T-helper 2 cell treated with Interferon-gamma antibody and Interleukin-4, amounts not matched to agents 5 μg/mL and 100 μg/mL, for 36 hours (primary cell): ENCODE measurements at regions not wholly inside any gene's neighbourhood (a gene's known extent, or its start where the extent isn't known, plus 50 kb on each side); places are given as distances from the start of the nearest gene placed in this dataset.
A peak's percentile ranks its signal among the peaks of the same experiment; 100 is the strongest.

Experiments used
- DNase-seq: peaks from one replicate; pipeline ENCODE4 v3.0.0; 2021; ENCODE audit warnings: low spot score
- H3K27ac Mint-ChIP-seq: one replicate; pipeline ENCODE4 v1.8.0; 2021; ENCODE audit warnings: mild to moderate bottlenecking, mixed read lengths
- H3K27me3 Mint-ChIP-seq: one replicate; pipeline ENCODE4 v1.8.0; 2021; ENCODE audit warnings: low read depth, mixed read lengths
- H3K36me3 Mint-ChIP-seq: one replicate; pipeline ENCODE4 v1.8.0; 2021; ENCODE audit warnings: low read depth, mixed read lengths
- H3K4me1 Mint-ChIP-seq: one replicate; pipeline ENCODE4 v1.8.0; 2021; ENCODE audit warnings: low read depth, mixed read lengths
- H3K4me3 Mint-ChIP-seq: one replicate; pipeline ENCODE4 v1.8.0; 2022; ENCODE audit warnings: mild to moderate bottlenecking, moderate library complexity, mixed read lengths
- H3K9me3 Mint-ChIP-seq: one replicate; pipeline ENCODE4 v1.8.0; 2021; ENCODE audit warnings: mixed read lengths

- no peaks in the 10 kb centered on the region for H3K27me3 Mint-ChIP-seq
- H3K4me3 Mint-ChIP-seq: no peak overlapping the region
- no peaks in the 10 kb centered on the region for H3K9me3 Mint-ChIP-seq
- H3K27ac Mint-ChIP-seq: no peak overlapping the region
- no peak for DNase-seq
- H3K4me1 Mint-ChIP-seq: no peaks in the 10 kb centered on the region
- no peaks in the 10 kb centered on the region for H3K36me3 Mint-ChIP-seq
Observed at GRCh38 chr2:107685421-107685986, 141.2 kb upstream of the RGPD4 start.

DNA sequence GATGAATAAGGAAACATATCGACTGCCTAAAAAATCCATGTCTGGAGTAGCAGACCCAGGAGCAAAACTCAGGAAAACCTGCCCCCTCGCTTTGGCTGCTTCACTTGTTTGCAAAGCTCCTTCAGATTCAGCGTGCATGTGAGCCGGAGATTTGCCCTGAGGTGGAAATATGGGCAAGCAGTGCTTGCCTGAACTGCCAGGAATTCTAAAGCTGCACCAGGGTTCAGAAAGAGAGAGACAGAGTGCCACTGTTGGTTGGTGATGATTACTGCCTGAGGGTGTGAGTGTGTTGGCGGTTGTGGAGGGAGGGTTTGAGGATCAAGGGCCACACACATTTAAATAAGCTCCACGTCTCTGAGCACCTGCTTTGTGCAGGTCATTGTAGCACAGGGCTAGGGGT lies 139.6 kb upstream of the RGPD4 start:
- Mint-ChIP-seq H3K27ac (no peak overlapping the region), H3K36me3 (no peaks in the 10 kb centered on the region), H3K4me1 (no peaks in the 10 kb centered on the region), H3K9me3 (no peaks in the 10 kb centered on the region), H3K4me3 (no peak overlapping the region), H3K27me3 (no peaks in the 10 kb centered on the region)
- no peak for DNase-seq

DNA sequence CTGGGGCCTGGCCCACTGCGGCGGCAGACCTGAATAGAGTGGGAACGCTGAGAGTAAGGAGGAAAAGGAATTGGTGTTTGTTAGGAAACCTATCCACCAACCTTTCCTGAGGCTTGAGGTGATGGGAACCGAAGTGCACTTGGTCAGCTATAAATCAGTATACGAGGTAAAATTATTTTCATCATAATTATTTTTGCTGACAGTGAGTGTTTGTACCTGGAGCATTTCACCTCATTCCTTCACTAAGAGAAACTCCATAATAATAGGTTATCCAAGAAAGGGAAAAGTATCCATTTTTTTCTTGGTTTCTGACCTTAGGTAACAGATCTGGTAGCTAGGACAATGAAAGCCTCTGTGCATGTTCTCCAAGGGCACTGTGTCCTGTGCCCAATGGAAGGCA lies 138.6 kb upstream of the RGPD4 start:
- Mint-ChIP-seq H3K36me3 (no peaks in the 10 kb centered on the region), H3K27me3 (no peaks in the 10 kb centered on the region), H3K9me3 (no peaks in the 10 kb centered on the region), H3K4me3 (no peak overlapping the region), H3K27ac (no peak overlapping the region), H3K4me1 (no peaks in the 10 kb centered on the region)
- DNase-seq: no peak

DNA sequence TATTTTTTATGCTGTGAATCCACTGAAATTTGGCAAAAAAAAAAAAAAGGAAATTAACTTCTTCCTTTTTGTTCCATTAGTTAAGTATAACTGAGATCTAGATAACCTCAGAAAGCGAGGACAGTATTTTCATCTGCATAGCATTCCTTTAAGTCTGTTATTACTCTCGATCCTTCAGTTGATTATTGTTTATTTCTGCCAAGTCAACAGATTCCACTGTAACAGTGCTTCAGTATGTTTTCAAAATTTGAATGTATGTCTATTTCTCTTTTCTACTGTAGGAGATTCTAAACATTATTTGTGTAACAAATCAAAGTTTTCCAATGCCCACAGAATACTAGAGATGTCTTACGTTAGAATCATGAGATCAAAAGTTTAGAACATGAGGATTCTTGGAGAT lies 133.1 kb upstream of the RGPD4 start:
- H3K27ac Mint-ChIP-seq: no peak overlapping the region
- no peaks in the 10 kb centered on the region for H3K9me3 Mint-ChIP-seq
- no peak for DNase-seq
- H3K4me3 Mint-ChIP-seq: no peak overlapping the region
- H3K4me1 Mint-ChIP-seq: no peaks in the 10 kb centered on the region
- H3K27me3 Mint-ChIP-seq: no peaks in the 10 kb centered on the region
- H3K36me3 Mint-ChIP-seq: no peaks in the 10 kb centered on the region

DNA sequence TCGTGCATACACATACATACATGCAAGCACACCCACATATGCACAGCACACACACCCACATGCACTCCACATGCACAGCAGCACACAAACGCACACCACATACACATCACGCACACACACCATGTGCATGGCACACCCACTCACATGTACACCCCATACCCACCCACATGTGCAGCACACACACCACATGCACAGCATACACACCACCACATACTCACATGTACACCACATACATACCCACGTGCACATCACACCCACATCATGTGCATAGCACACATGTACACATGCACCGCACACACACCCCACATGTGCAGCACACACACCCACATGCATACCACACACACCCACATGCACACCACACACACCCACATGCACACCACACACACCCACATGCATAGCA lies 132.0 kb upstream of the RGPD4 start:
- Mint-ChIP-seq H3K27me3 (no peaks in the 10 kb centered on the region), H3K27ac (no peak overlapping the region), H3K36me3 (no peaks in the 10 kb centered on the region), H3K9me3 (no peaks in the 10 kb centered on the region), H3K4me1 (no peaks in the 10 kb centered on the region), H3K4me3 (no peak overlapping the region)
- no peak for DNase-seq

DNA sequence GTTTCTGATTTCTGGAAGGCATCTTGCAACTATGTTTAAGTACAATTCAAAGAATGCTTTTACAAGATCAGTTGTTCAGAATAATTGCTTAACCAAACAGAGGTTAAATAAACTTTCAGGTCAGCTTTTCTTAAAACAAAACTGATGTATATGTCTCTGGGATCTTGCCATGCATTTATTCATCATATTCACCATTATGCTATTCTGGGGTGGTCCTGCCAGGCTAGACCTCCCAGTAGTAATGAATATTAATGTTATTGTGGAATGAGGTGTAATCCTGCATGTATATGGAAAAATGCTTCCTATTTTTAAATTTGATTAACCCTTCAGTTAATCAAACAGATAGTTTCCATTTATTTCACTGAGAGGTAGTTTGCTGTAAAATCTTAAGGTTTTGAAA lies 129.3 kb upstream of the RGPD4 start:
- Mint-ChIP-seq H3K27ac (no peak overlapping the region), H3K4me3 (no peak overlapping the region), H3K4me1 (no peaks in the 10 kb centered on the region), H3K27me3 (no peaks in the 10 kb centered on the region), H3K36me3 (no peaks in the 10 kb centered on the region), H3K9me3 (no peaks in the 10 kb centered on the region)
- DNase-seq: no peak

DNA sequence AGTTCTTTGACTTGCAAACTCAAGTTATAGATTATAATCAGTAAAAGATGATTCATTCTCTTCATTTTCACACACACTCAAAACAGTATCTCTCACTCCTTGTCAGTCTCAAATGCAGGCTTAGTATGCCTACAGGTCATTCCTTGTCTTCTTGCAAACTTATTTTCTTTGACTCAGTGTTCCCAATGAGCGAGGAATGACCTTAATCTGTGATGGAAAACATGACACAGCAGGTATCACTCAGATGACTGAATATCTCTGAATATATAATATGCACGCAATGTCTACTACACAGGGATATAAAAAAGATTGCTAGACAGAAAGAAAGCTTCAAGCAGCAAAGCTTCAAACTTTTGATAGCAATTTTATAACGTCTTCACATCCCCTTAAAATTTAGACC lies 127.8 kb upstream of the RGPD4 start:
- Mint-ChIP-seq H3K9me3 (no peaks in the 10 kb centered on the region), H3K36me3 (no peaks in the 10 kb centered on the region), H3K4me3 (no peak overlapping the region), H3K27ac (no peak overlapping the region), H3K27me3 (no peaks in the 10 kb centered on the region), H3K4me1 (no peaks in the 10 kb centered on the region)
- no peak for DNase-seq

DNA sequence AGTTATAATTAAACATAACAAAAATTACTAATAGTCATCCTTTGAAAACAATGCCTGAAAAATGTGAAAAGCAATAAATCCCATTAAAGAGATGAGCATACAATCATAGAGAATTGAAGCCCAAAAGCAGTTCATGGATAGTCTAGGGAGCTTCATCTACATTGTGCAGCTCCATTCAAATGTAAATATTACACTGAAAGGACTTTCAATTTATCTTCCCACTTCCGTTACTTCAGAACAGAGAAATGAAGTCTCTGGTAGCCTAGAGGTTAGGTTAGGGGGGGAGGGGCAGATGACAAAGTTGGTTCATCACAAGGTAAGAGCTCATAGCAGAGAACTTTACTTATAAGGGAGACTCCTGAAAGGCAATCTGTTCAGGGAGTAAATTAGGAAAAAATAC lies 126.6 kb upstream of the RGPD4 start:
- no peak for DNase-seq
- no peaks in the 10 kb centered on the region for H3K4me1 Mint-ChIP-seq
- no peaks in the 10 kb centered on the region for H3K36me3 Mint-ChIP-seq
- H3K27me3 Mint-ChIP-seq: no peaks in the 10 kb centered on the region
- H3K9me3 Mint-ChIP-seq: no peaks in the 10 kb centered on the region
- H3K4me3 Mint-ChIP-seq: no peak overlapping the region
- no peak overlapping the region for H3K27ac Mint-ChIP-seq

GRCh38 chr2:107711941-107712340 lies 114.8 kb upstream of the RGPD4 start:
- H3K27ac Mint-ChIP-seq: no peak overlapping the region
- no peak for DNase-seq
- no peak overlapping the region for H3K4me3 Mint-ChIP-seq
- no peaks in the 10 kb centered on the region for H3K9me3 Mint-ChIP-seq
- H3K4me1 Mint-ChIP-seq: peaks cover 2% of the 10 kb centered on the region
- no peaks in the 10 kb centered on the region for H3K27me3 Mint-ChIP-seq
- no peaks in the 10 kb centered on the region for H3K36me3 Mint-ChIP-seq

- no peak for DNase-seq
- Mint-ChIP-seq H3K36me3 (no peaks in the 10 kb centered on the region), H3K27ac (peak overlapping the region; percentile 11), H3K27me3 (no peaks in the 10 kb centered on the region), H3K4me1 (peaks cover 2% of the 10 kb centered on the region), H3K4me3 (peak overlapping the region; percentile 62), H3K9me3 (no peaks in the 10 kb centered on the region)
Observed at GRCh38 chr2:107712857-107713256, 113.8 kb upstream of the RGPD4 start.

DNA sequence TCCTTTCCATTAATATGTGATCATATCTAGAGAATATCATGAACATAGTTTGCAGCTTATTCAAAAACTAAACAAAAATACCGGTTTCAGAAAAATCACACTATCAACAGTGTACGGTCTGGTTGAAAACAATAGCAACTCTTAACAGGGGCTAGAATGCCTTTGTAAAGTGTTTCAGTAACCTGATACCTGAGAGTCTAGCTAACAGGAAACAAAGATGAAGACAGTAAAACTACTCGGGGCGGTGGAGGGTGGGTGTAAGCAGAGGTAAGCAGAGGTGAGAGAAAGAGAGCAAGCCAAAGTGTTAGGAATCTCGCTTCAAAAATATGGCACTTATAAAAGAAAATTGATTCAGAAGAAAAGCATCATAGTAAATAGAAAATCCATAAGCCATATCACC lies 109.0 kb upstream of the RGPD4 start:
- Mint-ChIP-seq H3K4me1 (peaks cover 2% of the 10 kb centered on the region), H3K4me3 (no peak overlapping the region), H3K27ac (no peak overlapping the region)

DNA sequence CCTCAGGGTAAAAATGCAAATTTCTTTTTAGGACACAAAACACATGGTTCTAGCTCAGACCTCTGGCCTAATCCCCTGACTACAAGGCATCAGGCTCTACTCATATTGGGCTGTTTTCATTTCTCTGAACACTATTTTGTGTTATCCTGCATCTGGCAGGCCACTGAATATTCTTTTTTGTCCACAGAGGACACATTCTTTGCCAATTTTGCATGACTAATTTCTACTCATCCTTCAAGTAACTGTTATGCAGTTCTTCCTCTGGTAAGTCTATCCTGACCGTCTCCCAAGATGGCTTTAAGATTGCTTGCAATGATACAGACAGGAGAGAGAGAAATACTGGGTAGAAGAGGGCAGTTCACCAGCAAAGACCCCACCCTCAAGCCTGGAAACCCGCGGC lies 107.6 kb upstream of the RGPD4 start:
- Mint-ChIP-seq H3K4me3 (no peak overlapping the region), H3K27ac (no peak overlapping the region), H3K27me3 (no peaks in the 10 kb centered on the region), H3K4me1 (no peaks in the 10 kb centered on the region), H3K9me3 (no peaks in the 10 kb centered on the region), H3K36me3 (no peaks in the 10 kb centered on the region)
- DNase-seq: no peak

More for the DNA sequence above, 109.0 kb upstream of the RGPD4 start:
- Mint-ChIP-seq H3K36me3 (no peaks in the 10 kb centered on the region), H3K27me3 (no peaks in the 10 kb centered on the region), H3K9me3 (no peaks in the 10 kb centered on the region)
- no peak for DNase-seq

DNA sequence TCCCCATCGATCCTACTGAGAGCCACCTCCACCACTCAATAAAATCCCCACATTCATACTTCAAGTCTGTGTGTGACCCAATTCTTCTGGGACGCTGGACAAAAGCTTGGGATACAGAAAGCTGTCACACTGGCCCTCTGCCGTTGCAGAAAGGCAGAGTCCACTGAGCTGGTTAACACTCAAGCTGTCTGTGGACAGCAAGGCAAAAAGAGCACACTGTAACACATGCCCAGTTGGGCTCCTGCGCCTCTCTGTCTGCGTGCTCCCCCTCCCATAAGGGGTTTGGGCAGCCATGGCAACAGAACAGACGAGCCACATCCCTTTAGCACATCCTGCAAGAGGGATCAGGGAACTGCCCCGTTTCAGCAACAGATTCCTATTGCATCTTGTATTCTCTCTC lies 106.9 kb upstream of the RGPD4 start:
- no peak overlapping the region for H3K27ac Mint-ChIP-seq
- H3K4me3 Mint-ChIP-seq: no peak overlapping the region
- no peaks in the 10 kb centered on the region for H3K4me1 Mint-ChIP-seq
- no peak for DNase-seq
- no peaks in the 10 kb centered on the region for H3K9me3 Mint-ChIP-seq
- H3K36me3 Mint-ChIP-seq: no peaks in the 10 kb centered on the region
- H3K27me3 Mint-ChIP-seq: no peaks in the 10 kb centered on the region

GRCh38 chr2:107721178-107721577 lies 105.5 kb upstream of the RGPD4 start:
- no peaks in the 10 kb centered on the region for H3K36me3 Mint-ChIP-seq
- no peaks in the 10 kb centered on the region for H3K4me1 Mint-ChIP-seq
- no peaks in the 10 kb centered on the region for H3K9me3 Mint-ChIP-seq
- H3K4me3 Mint-ChIP-seq: no peak overlapping the region
- H3K27ac Mint-ChIP-seq: no peak overlapping the region
- no peak for DNase-seq
- no peaks in the 10 kb centered on the region for H3K27me3 Mint-ChIP-seq

GRCh38 chr2:107721586-107721985 lies 105.1 kb upstream of the RGPD4 start:
- DNase-seq: no peak
- Mint-ChIP-seq H3K9me3 (no peaks in the 10 kb centered on the region), H3K4me1 (no peaks in the 10 kb centered on the region), H3K36me3 (no peaks in the 10 kb centered on the region), H3K4me3 (no peak overlapping the region), H3K27me3 (no peaks in the 10 kb centered on the region), H3K27ac (no peak overlapping the region)
